NB4 (cell line): ENCODE measurements at regions not wholly inside any gene's neighbourhood (a gene's known extent, or its start where the extent isn't known, plus 50 kb on each side); places are given as distances from the start of the nearest gene placed in this dataset.

Experiments
- DNase-seq: peaks from one replicate; pipeline ENCODE4 v3.0.0; 2010; ENCODE audit warnings: low read depth
- H3K4me3 ChIP-seq: one replicate; pipeline ENCODE4 v1.5.1; 2011; ENCODE audit warnings: mild to moderate bottlenecking, low read depth, low read length, moderate library complexity
- CTCF ChIP-seq: IDR thresholded peaks from one replicate; pipeline ENCODE4 v1.5.1; 2012; ENCODE audit warnings: low read depth, low read length
- MYC ChIP-seq: IDR thresholded peaks from 2 replicates; pipeline ENCODE4 v1.6.1; 2011; ENCODE audit warnings: low read depth, low read length
- POLR2A ChIP-seq: IDR thresholded peaks from 2 replicates; pipeline ENCODE4 v1.6.1; 2011; ENCODE audit warnings: mild to moderate bottlenecking; ENCODE audit not compliant: insufficient read length; ENCODE audit errors: extremely low read depth
- TF ChIP-seq, protein P1 (sequence below): IDR thresholded peaks from 2 replicates; pipeline ENCODE4 v1.6.1; 2011; ENCODE audit warnings: low read depth, low read length

DNA sequence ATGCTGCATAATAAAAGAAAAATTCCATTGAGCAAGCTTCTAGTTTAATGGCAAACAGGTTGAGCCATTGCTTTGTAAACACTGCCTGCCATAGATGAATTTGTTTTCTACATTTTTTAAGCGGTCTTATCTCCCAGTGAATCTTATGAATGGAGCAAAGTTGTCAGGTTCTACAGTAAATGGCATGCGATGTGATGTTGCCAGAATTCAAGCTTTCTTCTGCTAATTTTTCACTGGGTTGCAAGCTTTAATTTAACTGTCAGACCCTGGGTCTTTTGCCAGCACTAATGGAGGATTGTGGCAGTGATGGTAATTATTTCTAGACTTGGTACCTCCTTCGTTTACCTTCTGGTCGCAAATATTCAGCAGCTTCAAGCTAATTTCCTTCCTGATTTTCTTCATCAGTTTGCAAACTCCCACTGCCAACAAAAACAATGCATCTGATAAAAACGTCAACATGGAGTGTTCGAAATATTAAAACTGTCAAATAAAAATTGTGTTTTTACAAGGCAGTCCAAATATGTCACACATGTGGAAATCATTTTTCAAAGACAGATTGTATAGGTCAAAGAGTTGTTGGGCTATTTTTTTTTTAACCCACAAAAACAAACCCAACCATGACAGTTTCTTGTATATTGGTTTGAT lies 274.2 kb upstream of the ERCC4 start:
- TF ChIP-seq CTCF (no peak), MYC (no peak), POLR2A (no peak)
- TF ChIP-seq, protein P1, sequence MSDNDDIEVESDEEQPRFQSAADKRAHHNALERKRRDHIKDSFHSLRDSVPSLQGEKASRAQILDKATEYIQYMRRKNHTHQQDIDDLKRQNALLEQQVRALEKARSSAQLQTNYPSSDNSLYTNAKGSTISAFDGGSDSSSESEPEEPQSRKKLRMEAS = no peak
- H3K4me3 ChIP-seq = no peak overlapping the region
- no peak for DNase-seq

DNA sequence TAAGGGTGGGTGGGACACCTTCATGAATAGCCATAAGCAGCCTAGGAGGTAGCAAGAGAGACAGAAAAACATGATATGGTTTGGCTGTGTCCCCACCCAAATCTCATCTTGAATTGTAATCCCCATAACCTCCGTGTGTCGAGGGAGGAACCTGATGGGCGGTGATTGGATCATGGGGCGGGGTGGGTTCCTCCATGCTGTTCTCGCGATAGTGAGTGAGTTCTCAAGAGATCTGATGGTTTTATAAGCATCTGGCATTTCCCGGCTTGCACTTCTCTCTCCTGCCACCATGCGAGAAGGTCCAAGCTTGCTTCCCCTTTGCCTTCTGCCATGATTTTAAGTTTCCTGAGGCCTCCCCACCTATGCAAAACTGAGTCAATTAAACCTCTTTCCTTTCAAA lies 259.1 kb upstream of the ERCC4 start:
- no peak for DNase-seq
- H3K4me3 ChIP-seq = no peak overlapping the region
- no peak for TF ChIP-seq POLR2A
- TF ChIP-seq CTCF = no peak
- TF ChIP-seq, protein P1 = no peak
- no peak for TF ChIP-seq MYC

GRCh38 chr16:13665876-13666275 lies 254.1 kb upstream of the ERCC4 start:
- no peak for DNase-seq
- TF ChIP-seq CTCF (no peak), MYC (no peak), POLR2A (no peak)
- TF ChIP-seq, protein P1 = no peak
- H3K4me3 ChIP-seq = no peak overlapping the region

- no peak for DNase-seq
- no peak for TF ChIP-seq MYC
- TF ChIP-seq CTCF = no peak
- no peak for TF ChIP-seq POLR2A
- TF ChIP-seq, protein P1 = no peak
- no peak overlapping the region for H3K4me3 ChIP-seq
Measured at GRCh38 chr16:13672196-13672595, 247.8 kb upstream of the ERCC4 start.

DNA sequence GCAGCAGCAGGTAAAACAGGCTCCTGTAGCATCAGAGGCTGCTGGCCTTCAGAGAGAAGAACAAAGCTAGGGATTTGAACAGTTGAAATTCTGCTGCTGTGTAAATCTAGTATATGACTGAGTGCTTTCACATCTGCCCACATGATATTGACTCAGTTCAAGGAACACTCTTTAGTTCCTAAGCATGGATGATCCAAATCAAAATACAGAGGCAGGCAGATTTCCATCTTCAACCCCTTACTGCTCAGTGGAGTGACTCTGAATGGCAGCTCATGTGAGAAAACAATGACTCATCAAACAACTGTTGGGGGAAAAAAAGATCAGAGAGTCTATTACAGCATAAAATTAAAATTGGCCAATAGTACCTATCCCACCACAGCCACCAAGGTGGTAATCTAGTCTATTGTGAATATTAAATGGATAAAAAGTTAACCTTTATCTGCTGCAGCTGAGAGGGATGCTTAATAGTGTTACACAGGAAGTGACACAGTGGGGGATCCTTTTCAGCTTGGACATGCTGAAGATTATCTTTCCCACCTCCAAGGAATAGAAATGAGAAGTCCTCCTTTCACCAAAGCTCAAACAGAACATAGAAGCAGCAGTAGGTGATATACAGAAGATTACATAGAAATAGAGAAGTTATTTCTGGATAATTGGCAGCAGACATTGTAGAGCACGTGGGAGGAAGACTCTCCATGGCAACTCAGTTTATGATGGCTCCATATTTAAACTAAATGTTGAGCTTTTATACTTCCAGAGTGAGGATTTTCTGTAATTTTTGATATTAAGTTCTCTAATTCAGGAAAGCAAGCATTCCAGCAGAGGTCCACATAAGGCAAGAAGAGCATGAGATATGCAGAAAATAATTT lies 239.7 kb upstream of the ERCC4 start:
- TF ChIP-seq CTCF = no peak
- TF ChIP-seq, protein P1 = no peak
- TF ChIP-seq POLR2A = no peak
- no peak for TF ChIP-seq MYC
- no peak overlapping the region for H3K4me3 ChIP-seq
- no peak for DNase-seq
